ENCODE measurements at regions not wholly inside any gene's neighbourhood (a gene's known extent, or its start where the extent isn't known, plus 50 kb on each side); places are given as distances from the start of the nearest gene placed in this dataset.

DNA sequence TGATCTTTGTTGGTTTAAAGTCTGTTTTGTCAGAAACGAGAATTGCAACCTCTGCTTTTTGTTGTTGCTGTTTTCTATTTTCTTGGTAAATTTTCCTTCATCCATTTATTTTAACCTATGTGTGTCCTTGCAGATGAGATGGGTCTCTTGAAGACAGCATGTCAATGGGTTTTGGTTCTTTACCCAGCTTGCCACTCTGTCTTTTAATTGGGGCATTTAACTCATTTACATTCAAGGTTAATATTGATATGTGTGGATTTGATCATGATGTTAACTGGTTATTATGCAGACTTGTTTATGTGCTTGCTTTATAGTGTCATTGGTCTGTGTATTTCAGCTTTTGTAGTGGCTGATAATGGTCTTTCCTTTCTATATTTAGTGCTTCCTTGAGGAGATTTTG, 327.9 kb upstream of the SYT4 start:
- H3K27me3 Mint-ChIP-seq (ENCODE audit: low read depth) = no peaks in the 10 kb centered on the region
- H3K4me3 Mint-ChIP-seq = no peak overlapping the region
- no peak overlapping the region for H3K27ac Mint-ChIP-seq
- no peaks in the 10 kb centered on the region for H3K4me1 Mint-ChIP-seq
- POLR2A ChIA-PET = no interaction called here
- TF ChIP-seq JAZF1 (CRISPR knock-in tag; IDR thresholded peaks at IDR 0.05) (no peak), ZNF396 (CRISPR knock-in tag; IDR thresholded peaks at IDR 0.05; ENCODE audit: borderline replicate concordance) (no peak), FOXP1 (CRISPR knock-in tag; IDR thresholded peaks at IDR 0.05; ENCODE audit: borderline replicate concordance) (no peak), MXD4 (CRISPR knock-in tag; IDR thresholded peaks at IDR 0.05; ENCODE audit: borderline replicate concordance) (no peak), ATF1 (CRISPR knock-in tag; IDR thresholded peaks at IDR 0.05) (no peak), TEAD1 (CRISPR knock-in tag; IDR thresholded peaks at IDR 0.05) (no peak), KAT7 (CRISPR knock-in tag; IDR thresholded peaks at IDR 0.05; ENCODE audit: borderline replicate concordance) (no peak), NR2C2 (CRISPR knock-in tag; IDR thresholded peaks at IDR 0.05) (no peak), ZNF138 (CRISPR knock-in tag; conservative IDR thresholded peaks at IDR 0.05) (no peak), SP1 (CRISPR knock-in tag; conservative IDR thresholded peaks at IDR 0.05) (no peak), ZNF232 (CRISPR knock-in tag; IDR thresholded peaks at IDR 0.05) (no peak)
- TF ChIP-seq, protein P1, sequence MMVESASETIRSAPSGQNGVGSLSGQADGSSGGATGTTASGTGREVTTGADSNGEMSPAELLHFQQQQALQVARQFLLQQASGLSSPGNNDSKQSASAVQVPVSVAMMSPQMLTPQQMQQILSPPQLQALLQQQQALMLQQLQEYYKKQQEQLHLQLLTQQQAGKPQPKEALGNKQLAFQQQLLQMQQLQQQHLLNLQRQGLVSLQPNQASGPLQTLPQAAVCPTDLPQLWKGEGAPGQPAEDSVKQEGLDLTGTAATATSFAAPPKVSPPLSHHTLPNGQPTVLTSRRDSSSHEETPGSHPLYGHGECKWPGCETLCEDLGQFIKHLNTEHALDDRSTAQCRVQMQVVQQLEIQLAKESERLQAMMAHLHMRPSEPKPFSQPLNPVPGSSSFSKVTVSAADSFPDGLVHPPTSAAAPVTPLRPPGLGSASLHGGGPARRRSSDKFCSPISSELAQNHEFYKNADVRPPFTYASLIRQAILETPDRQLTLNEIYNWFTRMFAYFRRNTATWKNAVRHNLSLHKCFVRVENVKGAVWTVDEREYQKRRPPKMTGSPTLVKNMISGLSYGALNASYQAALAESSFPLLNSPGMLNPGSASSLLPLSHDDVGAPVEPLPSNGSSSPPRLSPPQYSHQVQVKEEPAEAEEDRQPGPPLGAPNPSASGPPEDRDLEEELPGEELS (CRISPR knock-in tag; IDR thresholded peaks at IDR 0.05) = no peak
- TF ChIP-seq, protein P2, sequence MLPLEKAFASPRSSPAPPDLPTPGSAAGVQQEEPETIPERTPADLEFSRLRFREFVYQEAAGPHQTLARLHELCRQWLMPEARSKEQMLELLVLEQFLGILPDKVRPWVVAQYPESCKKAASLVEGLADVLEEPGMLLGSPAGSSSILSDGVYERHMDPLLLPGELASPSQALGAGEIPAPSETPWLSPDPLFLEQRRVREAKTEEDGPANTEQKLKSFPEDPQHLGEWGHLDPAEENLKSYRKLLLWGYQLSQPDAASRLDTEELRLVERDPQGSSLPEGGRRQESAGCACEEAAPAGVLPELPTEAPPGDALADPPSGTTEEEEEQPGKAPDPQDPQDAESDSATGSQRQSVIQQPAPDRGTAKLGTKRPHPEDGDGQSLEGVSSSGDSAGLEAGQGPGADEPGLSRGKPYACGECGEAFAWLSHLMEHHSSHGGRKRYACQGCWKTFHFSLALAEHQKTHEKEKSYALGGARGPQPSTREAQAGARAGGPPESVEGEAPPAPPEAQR (CRISPR knock-in tag; IDR thresholded peaks at IDR 0.05) = no peak
- TF ChIP-seq, protein P3, sequence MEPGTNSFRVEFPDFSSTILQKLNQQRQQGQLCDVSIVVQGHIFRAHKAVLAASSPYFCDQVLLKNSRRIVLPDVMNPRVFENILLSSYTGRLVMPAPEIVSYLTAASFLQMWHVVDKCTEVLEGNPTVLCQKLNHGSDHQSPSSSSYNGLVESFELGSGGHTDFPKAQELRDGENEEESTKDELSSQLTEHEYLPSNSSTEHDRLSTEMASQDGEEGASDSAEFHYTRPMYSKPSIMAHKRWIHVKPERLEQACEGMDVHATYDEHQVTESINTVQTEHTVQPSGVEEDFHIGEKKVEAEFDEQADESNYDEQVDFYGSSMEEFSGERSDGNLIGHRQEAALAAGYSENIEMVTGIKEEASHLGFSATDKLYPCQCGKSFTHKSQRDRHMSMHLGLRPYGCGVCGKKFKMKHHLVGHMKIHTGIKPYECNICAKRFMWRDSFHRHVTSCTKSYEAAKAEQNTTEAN (CRISPR knock-in tag; IDR thresholded peaks at IDR 0.05) = no peak
- TF ChIP-seq, protein P4, sequence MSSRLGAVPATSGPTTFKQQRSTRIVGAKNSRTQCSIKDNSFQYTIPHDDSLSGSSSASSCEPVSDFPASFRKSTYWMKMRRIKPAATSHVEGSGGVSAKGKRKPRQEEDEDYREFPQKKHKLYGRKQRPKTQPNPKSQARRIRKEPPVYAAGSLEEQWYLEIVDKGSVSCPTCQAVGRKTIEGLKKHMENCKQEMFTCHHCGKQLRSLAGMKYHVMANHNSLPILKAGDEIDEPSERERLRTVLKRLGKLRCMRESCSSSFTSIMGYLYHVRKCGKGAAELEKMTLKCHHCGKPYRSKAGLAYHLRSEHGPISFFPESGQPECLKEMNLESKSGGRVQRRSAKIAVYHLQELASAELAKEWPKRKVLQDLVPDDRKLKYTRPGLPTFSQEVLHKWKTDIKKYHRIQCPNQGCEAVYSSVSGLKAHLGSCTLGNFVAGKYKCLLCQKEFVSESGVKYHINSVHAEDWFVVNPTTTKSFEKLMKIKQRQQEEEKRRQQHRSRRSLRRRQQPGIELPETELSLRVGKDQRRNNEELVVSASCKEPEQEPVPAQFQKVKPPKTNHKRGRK (CRISPR knock-in tag; IDR thresholded peaks at IDR 0.05; ENCODE audit: borderline replicate concordance) = no peak
- TF ChIP-seq, protein P5, sequence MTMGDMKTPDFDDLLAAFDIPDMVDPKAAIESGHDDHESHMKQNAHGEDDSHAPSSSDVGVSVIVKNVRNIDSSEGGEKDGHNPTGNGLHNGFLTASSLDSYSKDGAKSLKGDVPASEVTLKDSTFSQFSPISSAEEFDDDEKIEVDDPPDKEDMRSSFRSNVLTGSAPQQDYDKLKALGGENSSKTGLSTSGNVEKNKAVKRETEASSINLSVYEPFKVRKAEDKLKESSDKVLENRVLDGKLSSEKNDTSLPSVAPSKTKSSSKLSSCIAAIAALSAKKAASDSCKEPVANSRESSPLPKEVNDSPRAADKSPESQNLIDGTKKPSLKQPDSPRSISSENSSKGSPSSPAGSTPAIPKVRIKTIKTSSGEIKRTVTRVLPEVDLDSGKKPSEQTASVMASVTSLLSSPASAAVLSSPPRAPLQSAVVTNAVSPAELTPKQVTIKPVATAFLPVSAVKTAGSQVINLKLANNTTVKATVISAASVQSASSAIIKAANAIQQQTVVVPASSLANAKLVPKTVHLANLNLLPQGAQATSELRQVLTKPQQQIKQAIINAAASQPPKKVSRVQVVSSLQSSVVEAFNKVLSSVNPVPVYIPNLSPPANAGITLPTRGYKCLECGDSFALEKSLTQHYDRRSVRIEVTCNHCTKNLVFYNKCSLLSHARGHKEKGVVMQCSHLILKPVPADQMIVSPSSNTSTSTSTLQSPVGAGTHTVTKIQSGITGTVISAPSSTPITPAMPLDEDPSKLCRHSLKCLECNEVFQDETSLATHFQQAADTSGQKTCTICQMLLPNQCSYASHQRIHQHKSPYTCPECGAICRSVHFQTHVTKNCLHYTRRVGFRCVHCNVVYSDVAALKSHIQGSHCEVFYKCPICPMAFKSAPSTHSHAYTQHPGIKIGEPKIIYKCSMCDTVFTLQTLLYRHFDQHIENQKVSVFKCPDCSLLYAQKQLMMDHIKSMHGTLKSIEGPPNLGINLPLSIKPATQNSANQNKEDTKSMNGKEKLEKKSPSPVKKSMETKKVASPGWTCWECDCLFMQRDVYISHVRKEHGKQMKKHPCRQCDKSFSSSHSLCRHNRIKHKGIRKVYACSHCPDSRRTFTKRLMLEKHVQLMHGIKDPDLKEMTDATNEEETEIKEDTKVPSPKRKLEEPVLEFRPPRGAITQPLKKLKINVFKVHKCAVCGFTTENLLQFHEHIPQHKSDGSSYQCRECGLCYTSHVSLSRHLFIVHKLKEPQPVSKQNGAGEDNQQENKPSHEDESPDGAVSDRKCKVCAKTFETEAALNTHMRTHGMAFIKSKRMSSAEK (CRISPR knock-in tag; IDR thresholded peaks at IDR 0.05; ENCODE audit: borderline replicate concordance) = no peak
- TF ChIP-seq, protein P6, sequence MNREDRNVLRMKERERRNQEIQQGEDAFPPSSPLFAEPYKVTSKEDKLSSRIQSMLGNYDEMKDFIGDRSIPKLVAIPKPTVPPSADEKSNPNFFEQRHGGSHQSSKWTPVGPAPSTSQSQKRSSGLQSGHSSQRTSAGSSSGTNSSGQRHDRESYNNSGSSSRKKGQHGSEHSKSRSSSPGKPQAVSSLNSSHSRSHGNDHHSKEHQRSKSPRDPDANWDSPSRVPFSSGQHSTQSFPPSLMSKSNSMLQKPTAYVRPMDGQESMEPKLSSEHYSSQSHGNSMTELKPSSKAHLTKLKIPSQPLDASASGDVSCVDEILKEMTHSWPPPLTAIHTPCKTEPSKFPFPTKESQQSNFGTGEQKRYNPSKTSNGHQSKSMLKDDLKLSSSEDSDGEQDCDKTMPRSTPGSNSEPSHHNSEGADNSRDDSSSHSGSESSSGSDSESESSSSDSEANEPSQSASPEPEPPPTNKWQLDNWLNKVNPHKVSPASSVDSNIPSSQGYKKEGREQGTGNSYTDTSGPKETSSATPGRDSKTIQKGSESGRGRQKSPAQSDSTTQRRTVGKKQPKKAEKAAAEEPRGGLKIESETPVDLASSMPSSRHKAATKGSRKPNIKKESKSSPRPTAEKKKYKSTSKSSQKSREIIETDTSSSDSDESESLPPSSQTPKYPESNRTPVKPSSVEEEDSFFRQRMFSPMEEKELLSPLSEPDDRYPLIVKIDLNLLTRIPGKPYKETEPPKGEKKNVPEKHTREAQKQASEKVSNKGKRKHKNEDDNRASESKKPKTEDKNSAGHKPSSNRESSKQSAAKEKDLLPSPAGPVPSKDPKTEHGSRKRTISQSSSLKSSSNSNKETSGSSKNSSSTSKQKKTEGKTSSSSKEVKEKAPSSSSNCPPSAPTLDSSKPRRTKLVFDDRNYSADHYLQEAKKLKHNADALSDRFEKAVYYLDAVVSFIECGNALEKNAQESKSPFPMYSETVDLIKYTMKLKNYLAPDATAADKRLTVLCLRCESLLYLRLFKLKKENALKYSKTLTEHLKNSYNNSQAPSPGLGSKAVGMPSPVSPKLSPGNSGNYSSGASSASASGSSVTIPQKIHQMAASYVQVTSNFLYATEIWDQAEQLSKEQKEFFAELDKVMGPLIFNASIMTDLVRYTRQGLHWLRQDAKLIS (CRISPR knock-in tag; IDR thresholded peaks at IDR 0.05; ENCODE audit: borderline replicate concordance) = no peak
- TF ChIP-seq, protein P7, sequence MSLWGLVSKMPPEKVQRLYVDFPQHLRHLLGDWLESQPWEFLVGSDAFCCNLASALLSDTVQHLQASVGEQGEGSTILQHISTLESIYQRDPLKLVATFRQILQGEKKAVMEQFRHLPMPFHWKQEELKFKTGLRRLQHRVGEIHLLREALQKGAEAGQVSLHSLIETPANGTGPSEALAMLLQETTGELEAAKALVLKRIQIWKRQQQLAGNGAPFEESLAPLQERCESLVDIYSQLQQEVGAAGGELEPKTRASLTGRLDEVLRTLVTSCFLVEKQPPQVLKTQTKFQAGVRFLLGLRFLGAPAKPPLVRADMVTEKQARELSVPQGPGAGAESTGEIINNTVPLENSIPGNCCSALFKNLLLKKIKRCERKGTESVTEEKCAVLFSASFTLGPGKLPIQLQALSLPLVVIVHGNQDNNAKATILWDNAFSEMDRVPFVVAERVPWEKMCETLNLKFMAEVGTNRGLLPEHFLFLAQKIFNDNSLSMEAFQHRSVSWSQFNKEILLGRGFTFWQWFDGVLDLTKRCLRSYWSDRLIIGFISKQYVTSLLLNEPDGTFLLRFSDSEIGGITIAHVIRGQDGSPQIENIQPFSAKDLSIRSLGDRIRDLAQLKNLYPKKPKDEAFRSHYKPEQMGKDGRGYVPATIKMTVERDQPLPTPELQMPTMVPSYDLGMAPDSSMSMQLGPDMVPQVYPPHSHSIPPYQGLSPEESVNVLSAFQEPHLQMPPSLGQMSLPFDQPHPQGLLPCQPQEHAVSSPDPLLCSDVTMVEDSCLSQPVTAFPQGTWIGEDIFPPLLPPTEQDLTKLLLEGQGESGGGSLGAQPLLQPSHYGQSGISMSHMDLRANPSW (CRISPR knock-in tag; conservative IDR thresholded peaks at IDR 0.05; ENCODE audit: low read depth) = no peak
- CTCF ChIA-PET = no interaction called here
- peaks cover 36% of the 10 kb centered on the region for H3K9me3 Mint-ChIP-seq
- no peak for ATAC-seq
- peaks cover 30% of the 10 kb centered on the region for H3K36me3 Mint-ChIP-seq
- no peak for DNase-seq (ENCODE audit: low spot score)
